ENCODE measurements at regions not wholly inside any gene's neighbourhood (a gene's known extent, or its start where the extent isn't known, plus 50 kb on each side); places are given as distances from the start of the nearest gene placed in this dataset.

GRCh38 chr21:27240839-27241238 lies 274.0 kb upstream of the ADAMTS5 start:
- no peak for TF ChIP-seq CTCF (IDR thresholded peaks at IDR 0.05; ENCODE audit: poor library complexity)
- no peak for TF ChIP-seq EZH2 (IDR thresholded peaks at IDR 0.05; ENCODE audit: borderline replicate concordance)
- no peak for TF ChIP-seq EZH2phosphoT487 (IDR thresholded peaks at IDR 0.05; ENCODE audit: low read depth, severe bottlenecking, unreplicated experiment)
